GM19351 (cell line): ENCODE measurements at regions not wholly inside any gene's neighbourhood (a gene's known extent, or its start where the extent isn't known, plus 50 kb on each side); places are given as distances from the start of the nearest gene placed in this dataset.
A peak's percentile ranks its signal among the peaks of the same experiment; 100 is the strongest.

Source experiments
- ATAC-seq: cut with Tn5 transposase; IDR thresholded peaks from one replicate; pipeline ENCODE4 v1.9.1; 2021; ENCODE audit warnings: mild to moderate bottlenecking, moderate library complexity; ENCODE audit not compliant: unreplicated experiment

DNA sequence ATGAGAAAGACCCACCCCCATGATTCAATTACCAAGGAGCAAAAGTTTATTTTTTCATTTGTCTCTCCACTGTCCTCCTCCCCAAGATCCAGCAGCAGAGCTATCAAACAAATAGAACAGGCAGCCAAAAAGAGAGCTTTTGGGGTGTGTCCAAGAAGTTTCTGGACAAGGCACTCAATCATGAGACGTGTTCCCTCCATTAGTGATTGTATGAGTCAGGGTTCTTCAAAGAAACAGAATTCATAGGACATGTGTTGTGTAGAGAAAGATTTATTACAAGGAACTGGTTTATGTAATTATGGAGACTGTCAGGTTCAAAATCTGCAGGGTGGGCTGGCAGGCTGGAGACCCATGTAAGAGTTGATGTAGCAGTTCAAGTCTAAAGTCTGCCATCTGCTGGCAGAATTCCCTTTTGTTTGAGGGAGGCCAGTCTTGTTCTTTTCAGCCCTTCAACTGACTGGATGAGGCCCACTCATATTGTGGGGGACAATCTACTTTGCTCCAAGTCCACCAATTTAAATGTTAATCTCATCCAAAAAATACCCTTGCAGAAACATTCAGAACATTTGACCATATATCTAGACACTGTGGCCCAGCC is 248.1 kb upstream of the OPRM1 start:
- ATAC-seq = peak; percentile 42

DNA sequence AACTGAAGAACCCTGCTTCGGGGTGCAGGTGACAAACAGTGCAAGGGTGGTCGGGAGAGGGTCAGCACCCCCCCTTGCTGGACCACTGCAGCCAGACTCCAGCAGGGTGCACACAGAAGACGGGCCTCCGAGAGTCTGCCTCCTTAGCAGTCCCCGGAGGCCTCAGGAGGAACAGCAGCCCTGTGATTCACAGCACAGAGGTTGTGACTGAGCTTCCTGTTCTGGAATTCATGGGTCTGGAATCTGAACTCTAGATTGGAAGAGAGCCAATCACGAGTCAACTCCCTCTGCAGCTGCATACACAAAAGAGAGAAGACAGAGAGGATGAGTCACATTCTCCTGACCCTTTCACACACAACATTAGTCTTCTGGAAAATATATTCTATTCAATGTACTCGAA is 249.0 kb upstream of the OPRM1 start:
- no peak for ATAC-seq

DNA sequence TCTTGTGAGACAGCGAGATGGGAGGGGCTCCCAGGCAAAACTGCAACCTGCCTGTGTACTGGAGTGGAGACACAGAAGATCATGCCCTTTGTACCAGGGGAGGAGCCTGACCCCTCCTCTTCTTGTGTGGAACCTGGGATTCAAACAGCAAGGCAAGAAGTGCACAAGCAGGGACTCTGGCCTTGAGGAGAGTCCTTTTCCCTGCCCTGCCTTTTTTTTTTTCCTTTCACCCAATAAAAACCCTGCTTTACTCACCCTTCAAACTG is 251.8 kb upstream of the OPRM1 start:
- ATAC-seq = no peak

DNA sequence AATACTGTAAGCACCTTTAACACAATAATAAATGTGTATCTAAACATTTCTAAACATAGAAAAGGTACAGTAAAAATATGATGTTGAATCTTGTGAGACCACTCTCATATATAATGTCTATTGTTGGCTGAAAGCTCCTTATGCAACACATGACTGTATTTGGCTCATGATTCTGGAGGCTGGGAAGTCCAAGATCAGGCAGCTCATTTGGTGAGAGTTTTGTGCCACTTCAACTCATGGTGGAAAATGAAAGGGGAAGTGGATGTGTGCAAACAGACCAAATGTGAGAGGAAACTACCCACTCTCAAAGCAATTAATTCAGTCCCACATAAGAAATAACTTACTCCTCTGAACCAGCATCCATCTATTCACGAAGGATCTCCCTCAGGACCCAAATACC is 257.7 kb upstream of the OPRM1 start:
- no peak for ATAC-seq

DNA sequence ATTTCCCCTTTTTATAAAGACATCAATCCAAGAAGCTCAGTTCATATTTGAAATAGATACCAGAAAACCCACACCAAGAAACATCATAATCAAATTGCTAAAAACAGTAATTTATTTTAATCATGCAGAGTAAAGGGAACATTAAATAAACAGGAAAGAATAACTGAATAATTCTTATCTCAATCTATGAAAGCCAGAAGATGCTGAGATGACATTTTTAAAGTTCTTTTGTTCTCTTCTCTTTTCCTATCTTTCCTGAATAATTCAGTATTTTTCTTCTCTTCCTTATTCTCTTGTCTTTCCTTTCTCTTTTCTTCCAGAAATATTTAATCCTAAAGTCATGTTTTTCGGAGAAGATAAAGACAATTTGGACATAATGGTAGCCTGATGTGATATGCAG is 259.0 kb upstream of the OPRM1 start:
- ATAC-seq = no peak

DNA sequence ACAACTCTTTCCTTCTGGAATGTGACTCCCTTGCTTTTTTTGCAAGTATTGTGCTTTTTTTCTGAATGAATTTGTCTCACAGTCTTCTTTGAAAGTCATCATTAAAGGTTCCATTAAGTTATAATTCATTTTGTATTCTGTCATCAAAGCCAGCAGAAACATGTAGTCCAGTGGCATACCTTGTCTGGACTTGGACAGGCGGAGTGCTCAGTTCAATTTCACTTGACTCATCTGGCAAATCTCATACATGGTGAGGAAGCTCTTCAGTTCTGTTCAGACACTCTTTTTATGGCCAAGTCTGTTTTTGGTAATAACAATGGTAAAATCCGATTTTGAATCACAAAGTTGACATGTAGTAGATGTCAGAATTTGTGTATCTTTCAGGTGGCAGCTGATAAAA is 260.8 kb upstream of the OPRM1 start:
- no peak for ATAC-seq

DNA sequence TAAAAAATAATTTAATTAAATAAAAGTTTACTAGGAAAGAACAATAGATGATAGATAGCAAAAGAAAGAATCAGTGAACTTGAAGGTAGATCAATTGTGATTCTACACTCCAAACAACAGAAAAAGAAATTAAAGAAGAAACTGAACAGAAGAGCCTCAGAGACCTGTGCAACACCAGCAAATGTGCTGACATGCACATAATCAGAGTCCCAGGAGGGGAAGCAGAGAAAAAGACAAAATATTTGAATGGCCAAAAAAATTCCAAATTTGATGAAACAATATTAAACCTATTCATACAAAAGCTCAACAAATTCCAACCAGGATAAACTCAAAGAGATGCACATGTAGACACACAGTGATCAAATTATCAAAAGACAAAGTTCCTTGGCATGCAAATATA is 267.5 kb upstream of the OPRM1 start:
- no peak for ATAC-seq

DNA sequence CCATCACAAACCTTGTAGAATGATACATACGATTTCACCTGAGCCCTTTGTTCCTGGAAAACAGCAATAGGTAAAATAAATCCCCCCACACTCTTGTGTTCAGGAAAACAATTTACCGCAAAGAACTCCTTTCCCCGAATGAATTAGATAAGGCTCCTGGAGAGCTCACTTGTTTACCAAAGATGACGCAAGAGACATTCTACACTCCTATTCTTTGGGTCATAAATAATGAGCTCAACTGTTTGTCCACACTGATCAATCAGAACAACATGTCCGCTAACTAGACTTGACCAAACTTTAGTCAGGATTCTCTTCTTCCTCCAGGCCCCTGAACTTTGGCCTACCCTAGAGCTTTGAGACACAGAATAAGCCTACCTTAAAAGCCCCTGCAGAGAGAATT is 271.9 kb upstream of the OPRM1 start:
- no peak for ATAC-seq

DNA sequence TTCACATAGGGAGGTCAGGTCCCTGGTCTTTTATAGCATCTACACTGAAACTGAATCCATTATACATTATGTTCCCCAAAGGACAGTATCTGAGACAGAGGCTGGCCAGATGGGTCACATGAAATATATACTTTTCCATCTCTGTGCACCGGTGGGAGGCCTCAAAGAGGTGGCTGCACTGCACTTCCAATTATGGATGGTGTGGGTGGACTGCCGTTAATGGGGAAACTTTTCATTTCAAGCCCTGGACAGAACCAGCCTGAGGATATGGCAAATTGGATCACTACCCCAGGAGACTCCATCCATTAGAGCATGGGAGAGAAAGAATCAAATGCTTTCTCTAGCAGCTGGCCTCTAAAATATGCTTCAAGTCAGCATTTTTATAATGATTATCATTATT is 280.5 kb upstream of the OPRM1 start:
- no peak for ATAC-seq

DNA sequence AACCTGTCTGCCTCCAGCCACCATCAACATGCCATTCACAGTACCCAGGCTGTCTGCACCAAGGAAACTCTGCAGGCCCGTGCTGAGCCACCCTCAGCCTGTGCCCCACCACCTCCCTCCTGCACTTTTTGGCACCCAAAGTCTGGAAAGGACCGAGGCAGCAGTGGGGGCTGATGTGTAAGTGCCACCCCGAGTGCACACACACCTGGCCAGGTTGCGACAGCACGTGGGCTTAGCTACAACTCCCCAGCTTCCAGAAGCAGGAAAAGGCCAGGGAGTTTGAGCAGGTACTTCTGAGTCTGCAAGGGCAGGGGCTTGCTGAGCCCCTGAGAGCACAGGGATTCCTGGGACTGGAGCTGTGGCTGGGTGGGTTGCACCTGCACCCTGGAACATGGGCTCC is 303.3 kb upstream of the OPRM1 start:
- ATAC-seq = no peak

DNA sequence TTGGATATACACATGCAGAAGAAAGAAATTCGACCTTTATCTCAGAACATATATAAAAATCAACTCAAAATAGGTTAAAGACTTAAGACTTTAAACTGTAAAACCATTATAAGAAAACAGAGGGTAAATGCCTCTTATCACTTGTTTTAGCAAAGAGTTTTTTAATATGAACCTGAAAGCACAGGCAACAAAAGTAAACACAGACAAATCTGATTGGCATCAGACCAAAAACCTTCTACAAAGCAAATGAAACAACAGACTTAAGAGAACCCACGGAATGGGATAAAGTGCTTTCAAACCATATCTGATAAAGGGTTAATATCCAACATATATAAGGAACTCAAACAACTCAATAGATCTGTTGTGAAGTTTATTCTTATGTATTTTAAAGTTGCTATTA is 309.9 kb upstream of the OPRM1 start:
- ATAC-seq = no peak

DNA sequence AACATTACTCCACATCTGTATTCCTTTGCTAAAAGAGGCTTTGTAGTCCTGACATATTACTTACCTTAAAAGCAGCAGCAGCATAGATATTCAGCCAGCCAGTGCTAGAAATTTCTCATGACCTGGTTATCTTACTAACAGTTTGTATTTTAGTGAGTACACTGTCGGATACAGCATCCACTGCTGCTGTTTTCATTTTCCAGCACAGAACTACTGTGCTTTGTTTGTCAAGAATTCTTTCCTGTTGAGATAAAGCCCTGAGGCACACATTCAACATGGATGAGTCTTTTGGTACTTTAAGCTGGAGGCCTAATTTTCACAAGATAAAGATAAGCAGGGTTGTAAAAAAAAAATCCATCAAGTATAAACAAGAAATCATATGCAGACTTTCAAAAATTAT is 311.2 kb upstream of the OPRM1 start:
- no peak for ATAC-seq

DNA sequence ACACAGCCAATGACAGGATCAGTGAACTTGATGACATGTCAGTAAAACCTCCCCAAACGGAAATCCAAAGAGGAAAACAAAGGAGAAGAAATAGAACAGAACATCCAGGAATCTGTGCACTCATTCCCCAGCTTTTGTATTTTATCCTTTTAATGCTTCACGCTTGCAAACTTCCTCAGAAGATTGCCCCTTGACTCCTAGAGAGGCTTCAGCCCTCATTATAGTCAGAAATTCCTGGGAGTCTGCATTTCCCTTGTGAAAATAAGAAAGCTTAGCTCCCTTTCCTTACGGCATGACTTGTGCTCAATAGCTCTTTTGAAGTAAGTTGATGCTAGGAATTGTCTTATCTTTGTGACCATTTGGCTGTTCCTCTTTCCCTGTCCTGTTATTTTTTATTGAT is 313.6 kb upstream of the OPRM1 start:
- ATAC-seq = no peak

DNA sequence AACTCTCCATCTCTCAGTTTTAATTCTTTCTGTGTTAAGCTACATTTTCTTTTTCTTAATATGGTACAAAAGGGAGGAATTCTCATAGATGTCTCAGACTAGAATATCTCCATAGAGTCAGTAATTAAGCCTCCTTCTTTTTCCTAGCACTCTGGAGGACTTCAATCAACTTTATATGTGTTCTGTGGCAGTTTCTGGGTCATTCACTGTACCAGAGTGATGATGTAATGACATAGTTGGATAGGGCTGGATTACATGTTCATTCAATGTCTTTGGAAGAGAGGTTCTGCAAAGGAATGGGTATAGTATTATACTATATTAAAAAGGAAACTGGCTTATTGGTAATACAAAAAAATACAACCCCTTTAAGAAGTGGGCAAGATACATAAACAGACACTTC is 318.3 kb upstream of the OPRM1 start:
- no peak for ATAC-seq

DNA sequence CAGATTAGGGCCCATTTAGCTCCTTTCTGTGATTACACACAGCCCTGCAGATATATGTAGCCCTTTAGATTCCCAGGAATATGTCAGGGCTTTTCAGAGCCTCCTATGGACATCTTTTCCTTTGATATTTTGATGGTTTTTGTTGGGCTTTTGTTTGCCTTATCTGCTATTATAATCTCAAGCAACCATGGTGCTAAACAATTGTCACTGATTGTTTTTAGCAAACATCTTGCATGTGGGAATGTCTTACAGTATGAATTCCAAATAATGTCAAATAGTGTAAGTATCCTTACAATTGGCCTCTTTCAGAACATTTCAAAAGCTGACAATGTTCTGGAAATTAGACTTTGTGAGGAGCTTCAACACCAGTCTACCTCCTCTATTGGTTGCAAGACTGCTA is 333.6 kb upstream of the OPRM1 start:
- no peak for ATAC-seq

DNA sequence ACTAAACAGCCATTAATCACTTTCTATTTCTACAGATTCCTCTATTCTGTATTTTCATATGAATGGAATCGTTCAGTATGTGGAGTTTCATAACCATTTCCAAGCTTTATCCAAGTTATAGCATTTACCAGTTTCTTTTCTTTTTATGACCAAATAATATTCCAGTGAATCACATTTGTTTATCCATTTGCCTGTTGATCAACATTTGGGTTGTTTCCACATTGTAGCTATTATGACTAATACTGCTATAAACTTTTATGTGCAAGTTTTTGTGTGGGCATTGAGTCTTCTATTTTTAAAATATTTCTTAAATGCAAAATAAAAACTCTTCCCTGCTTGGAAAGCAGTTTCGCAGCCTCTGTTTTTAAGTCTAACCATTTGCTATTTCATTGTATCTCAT is 336.4 kb upstream of the OPRM1 start:
- ATAC-seq = no peak

DNA sequence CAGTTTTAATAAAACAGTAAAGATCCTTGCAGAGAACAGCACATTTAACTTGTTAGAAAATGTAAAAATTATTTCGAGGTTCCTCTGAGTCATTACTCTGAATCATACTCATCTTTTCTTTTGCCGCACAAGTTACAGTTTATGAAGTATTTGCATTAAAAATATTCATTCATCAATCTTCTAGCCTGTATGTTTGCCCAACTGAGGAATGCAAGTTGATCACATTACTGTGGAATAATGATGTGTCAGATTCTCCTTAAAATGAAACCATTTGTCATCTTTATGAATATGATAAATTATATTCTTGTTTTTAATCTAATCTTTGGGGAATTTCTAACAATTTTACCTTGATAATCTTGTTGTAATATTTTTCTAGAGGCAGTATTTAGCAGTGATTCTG is 340.4 kb upstream of the OPRM1 start:
- no peak for ATAC-seq

DNA sequence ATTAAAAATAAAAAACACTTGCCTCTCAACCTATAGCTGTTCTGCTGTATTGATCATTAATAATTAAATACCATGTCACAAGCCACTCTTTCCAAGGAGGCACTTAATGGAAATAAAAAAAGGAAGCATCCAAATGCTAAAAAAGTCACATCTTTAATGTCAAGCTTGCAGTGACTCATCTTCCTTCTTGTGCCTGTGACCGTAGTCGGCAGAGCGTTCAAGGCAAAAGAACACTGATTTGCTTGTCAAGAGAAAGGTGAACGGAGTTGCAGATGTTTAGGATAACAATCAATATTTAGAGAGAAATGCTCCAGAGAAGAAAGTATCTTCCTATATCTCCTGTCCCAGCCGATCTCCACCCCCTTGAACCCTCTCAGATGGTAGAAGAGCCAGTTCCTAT is 341.0 kb upstream of the OPRM1 start:
- ATAC-seq = no peak

DNA sequence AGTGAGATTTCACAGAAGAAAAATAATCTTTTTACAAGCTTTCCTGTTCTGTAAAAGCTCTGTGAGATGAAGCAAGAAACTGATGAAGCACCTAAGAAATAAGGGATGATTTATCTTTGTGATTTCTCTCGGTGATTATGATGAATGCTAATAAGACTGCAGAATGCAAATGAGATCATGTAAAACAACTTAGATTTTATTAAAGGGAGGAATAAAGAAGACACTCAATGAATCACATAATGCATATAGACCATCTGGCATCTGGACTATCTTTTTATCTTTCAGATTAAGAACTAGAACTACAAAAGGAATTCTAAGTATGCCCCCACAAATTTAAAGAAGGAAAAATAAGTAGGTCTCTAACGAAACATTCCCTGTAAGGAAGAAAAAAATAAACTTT is 361.5 kb upstream of the OPRM1 start:
- ATAC-seq = no peak

DNA sequence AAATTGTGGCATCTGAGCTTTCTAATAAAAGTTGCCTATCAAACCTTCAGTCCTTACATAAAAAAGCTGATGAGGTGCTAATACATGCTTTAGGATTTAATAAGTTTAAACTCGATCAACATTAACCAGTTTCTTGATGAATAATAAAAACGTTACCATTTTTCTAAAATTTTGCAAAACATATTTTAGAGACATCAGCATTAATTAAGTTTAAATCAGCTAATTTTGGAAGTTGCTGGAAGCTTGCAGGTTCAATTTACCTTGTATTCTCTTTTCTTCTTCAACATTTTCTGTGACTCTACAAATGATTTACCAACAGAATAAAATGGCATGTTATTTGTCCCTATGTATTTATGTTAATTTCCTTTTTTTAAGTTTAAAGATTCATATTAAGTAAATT is 365.3 kb upstream of the OPRM1 start:
- ATAC-seq = no peak

DNA sequence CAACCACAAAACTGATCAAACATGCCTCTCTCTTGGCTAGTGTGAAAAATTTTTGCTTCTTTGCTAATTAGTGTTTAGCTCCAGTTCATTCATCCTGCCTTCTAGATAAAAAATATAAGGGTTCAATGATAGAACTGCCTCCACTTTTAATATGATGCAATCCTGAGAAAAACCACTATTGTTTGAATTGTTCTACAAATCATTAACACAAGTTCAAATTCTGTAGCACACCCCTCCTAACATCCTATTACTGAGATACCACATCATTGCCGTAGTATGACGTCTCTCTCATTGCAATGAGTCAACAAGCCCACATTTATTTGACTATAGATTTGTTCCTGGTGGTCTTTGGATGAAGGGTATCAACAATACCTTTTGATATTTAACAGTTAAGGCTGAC is 365.8 kb upstream of the OPRM1 start:
- no peak for ATAC-seq

DNA sequence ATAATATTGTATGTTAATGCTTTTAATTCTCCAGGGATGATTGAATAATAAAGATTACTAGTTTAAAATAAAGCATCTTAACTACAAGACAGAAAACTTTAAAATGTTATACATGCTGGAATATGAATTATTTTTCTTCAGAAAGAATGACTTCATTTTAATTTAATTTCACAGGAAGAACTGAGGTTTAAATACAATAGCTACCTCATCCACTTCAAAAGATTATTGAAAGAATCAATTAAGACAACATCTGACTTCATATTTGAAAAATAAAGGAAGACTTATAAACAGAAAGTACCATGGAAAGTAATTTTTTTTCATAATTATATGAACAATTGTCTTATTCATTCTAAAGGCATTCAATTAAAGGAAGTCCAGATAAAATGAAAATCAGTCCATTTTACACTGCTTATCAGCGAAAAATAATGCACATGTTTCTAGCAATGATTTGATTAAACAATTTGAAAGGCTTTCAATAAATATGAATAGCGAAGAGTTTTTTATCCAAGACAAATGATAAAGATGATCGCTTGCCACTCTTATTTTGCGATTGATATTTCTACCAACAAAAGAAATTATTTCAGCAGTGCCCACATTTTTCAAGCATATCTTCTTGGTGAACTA is 368.5 kb upstream of the OPRM1 start:
- no peak for ATAC-seq

DNA sequence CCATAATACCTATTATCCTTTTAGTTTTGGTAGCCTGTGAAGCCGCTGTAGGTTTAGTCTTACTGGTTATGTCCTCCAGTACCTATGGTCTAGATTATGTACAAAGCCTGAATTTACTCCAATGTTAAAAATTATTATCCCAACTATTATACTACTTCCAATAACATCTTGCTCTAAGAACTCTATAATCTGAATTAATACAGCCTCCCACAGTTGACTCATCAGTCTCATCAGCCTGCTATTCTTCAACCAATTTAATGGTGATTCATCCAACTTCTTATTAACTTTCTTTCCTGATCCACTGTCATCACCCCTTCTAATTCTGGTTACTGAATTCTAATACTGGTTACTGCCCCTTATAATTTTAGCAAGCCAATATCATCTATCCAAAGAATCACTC is 370.3 kb upstream of the OPRM1 start:
- no peak for ATAC-seq

DNA sequence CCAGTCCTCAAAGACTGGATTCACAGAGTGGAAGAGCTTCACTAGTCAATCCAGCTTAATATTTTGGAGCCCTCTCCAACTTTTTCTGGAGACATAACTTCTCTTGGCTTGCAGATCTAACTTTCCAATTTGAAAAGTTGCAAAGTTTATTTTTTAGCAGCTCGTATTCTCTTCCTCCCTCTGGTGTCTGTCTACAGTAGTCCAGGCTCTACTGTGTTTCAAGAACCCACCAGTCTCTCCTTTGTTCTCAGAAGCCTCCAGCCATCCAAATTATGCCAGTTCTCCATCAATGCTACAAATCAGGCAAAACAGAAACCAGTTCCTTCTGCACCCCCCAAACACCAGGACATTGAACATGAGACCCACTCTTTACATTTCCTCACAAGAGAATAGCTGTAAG is 376.1 kb upstream of the OPRM1 start:
- ATAC-seq = no peak
